Caco-2 (cell line): ENCODE measurements at regions not wholly inside any gene's neighbourhood (a gene's known extent, or its start where the extent isn't known, plus 50 kb on each side); places are given as distances from the start of the nearest gene placed in this dataset.

ENCODE experiments used
- BruUV-seq: library from RNA; stranded (reverse); fragments of 400-500 nt; replicated peaks from 2 replicates; lab custom pipeline; 2021; lab: Mats Ljungman, UMichigan
- CTCF ChIA-PET: fragments of 300-600 bp; sonication (Branson Sonifier 250); formaldehyde crosslinking; loops from one replicate; lab custom pipeline; 2022; ENCODE audit warnings: antibody characterized with exemption; lab: Charles Lee
- POLR2A ChIA-PET: fragments of 300-600 bp; sonication (Branson Sonifier 250); formaldehyde crosslinking; loops from one replicate; lab custom pipeline; 2022; ENCODE audit warnings: antibody characterized with exemption; lab: Charles Lee
- DNase-seq, 2 experiments: peaks; one replicate each; pipeline versions ENCODE4 v3.0.0 to v3.0.0-alpha.2; 2020 to 2022
- H3K27me3 ChIP-seq: replicated peaks from 2 replicates; pipeline ENCODE4 v1.6.0; 2011; ENCODE audit warnings: low read length; ENCODE audit not compliant: control insufficient read depth, insufficient read depth
- H3K36me3 ChIP-seq: 2 replicates; pipeline ENCODE4 v1.5.1; 2011; ENCODE audit warnings: low read length; ENCODE audit not compliant: control insufficient read depth, insufficient read depth
- H3K4me1 ChIP-seq: fragments of 250-450 bp; sonication (Bioruptor Pico); 2 replicates; pipeline ENCODE4 v1.5.1; 2020; ENCODE audit warnings: mild to moderate bottlenecking
- H3K4me3 ChIP-seq: 2 replicates; pipeline ENCODE4 v1.5.1; 2011; ENCODE audit warnings: low read depth, mild to moderate bottlenecking, control low read depth, low read length
- H3K9me3 ChIP-seq: fragments of 250-450 bp; sonication (Bioruptor Pico); 2 replicates; pipeline ENCODE4 v1.5.1; 2020; ENCODE audit warnings: mild to moderate bottlenecking, moderate library complexity
- H3K27ac Mint-ChIP-seq: one replicate; pipeline ENCODE4 v1.8.0; 2022; ENCODE audit warnings: mixed read lengths; ENCODE audit not compliant: unreplicated experiment
- H3K27me3 Mint-ChIP-seq: one replicate; pipeline ENCODE4 v1.8.0; 2022; ENCODE audit warnings: mixed read lengths; ENCODE audit not compliant: insufficient read depth, unreplicated experiment
- H3K36me3 Mint-ChIP-seq: one replicate; pipeline ENCODE4 v1.8.0; 2022; ENCODE audit warnings: mild to moderate bottlenecking, mixed read lengths; ENCODE audit not compliant: insufficient read depth, unreplicated experiment
- H3K4me1 Mint-ChIP-seq: one replicate; pipeline ENCODE4 v1.8.0; 2022; ENCODE audit warnings: low read depth, mixed read lengths; ENCODE audit not compliant: unreplicated experiment
- H3K4me3 Mint-ChIP-seq: one replicate; pipeline ENCODE4 v1.8.0; 2022; ENCODE audit warnings: mild to moderate bottlenecking, moderate library complexity, mixed read lengths; ENCODE audit not compliant: unreplicated experiment
- H3K9me3 Mint-ChIP-seq: one replicate; pipeline ENCODE4 v1.8.0; 2022; ENCODE audit warnings: mixed read lengths; ENCODE audit not compliant: unreplicated experiment
- intact Hi-C: fragments of 100-400 bp; cut with micrococcal nuclease; formaldehyde crosslinking; loops from one replicate; pipeline ENCODE4 v1.10.0; 2022; ENCODE audit not compliant: unreplicated experiment
- TF ChIP-seq, protein P1 (sequence below), 2 experiments: fragments of 200-600 bp in 1 of 2; IDR thresholded peaks; 1 replicate in 1 of 2; 2 replicates in 1 of 2; pipeline versions ENCODE4 v1.5.1 to v1.8.0; 2011 to 2022; ENCODE audit warnings: antibody characterized with exemption in 1 of 2, control low read depth in 1 of 2, inconsistent platforms in 1 of 2, low read depth in 1 of 2, low read length in 1 of 2, mild to moderate bottlenecking in 1 of 2, moderate library complexity in 1 of 2; ENCODE audit not compliant: insufficient read depth in 1 of 2, severe bottlenecking in 1 of 2, unreplicated experiment in 1 of 2

DNA sequence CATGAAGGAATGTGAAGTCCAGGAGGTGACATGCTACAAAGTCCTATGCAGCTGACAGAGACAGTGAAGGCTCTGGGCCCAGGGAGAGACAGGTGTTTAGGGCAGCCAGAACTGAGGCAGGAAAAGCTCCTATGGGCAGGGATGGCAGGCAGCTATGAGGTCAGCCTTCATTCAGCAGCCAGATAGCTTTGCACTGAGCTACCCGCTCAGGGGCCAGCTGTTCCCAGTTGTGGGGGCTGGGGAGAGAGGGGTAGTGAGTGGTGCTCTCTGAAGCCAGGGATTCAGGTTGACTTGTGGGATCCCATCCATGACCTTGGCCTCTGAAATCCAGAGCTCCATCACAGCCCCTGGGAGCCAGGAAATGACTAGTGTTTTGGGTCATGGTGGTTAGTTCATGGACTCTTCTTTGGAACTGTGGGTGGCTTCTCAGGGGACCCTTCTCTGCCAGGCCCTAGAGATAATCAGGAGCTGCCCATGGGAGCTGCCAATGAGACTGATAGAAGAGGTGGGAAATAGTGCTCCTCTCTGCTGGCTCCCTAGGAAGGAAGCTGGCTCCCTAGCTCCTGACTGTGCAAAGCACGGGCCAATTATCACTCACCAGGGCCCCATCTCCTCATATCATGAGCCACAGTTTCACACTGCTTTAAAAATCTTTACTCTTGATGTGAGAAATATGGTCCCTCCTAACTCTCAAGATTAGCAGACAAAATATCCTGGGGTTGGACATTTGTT lies 127.7 kb downstream of the VEGFA start:
- H3K4me1 ChIP-seq = no peaks in the 10 kb centered on the region
- no peaks in the 10 kb centered on the region for H3K9me3 Mint-ChIP-seq
- intact Hi-C loops = no loop called here
- DNase-seq = no peak
- no peak overlapping the region for H3K27ac Mint-ChIP-seq
- no peak overlapping the region for H3K4me3 Mint-ChIP-seq
- H3K4me1 Mint-ChIP-seq = peaks cover 16% of the 10 kb centered on the region
- H3K9me3 ChIP-seq = no peaks in the 10 kb centered on the region
- TF ChIP-seq, protein P1, sequence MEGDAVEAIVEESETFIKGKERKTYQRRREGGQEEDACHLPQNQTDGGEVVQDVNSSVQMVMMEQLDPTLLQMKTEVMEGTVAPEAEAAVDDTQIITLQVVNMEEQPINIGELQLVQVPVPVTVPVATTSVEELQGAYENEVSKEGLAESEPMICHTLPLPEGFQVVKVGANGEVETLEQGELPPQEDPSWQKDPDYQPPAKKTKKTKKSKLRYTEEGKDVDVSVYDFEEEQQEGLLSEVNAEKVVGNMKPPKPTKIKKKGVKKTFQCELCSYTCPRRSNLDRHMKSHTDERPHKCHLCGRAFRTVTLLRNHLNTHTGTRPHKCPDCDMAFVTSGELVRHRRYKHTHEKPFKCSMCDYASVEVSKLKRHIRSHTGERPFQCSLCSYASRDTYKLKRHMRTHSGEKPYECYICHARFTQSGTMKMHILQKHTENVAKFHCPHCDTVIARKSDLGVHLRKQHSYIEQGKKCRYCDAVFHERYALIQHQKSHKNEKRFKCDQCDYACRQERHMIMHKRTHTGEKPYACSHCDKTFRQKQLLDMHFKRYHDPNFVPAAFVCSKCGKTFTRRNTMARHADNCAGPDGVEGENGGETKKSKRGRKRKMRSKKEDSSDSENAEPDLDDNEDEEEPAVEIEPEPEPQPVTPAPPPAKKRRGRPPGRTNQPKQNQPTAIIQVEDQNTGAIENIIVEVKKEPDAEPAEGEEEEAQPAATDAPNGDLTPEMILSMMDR (IDR thresholded peaks at IDR 0.05; ENCODE audit: insufficient read depth in 1 of 2, low read depth in 1 of 2, low read length in 1 of 2, severe bottlenecking in 1 of 2, unreplicated experiment in 1 of 2) = no peak
- H3K27me3 Mint-ChIP-seq = no peaks in the 10 kb centered on the region
- no peak overlapping the region for H3K4me3 ChIP-seq
- no TSS peak for BruUV-seq
- ChIA-PET CTCF (interaction anchor here (0.6 kb wide), 1 partner anchor 338 kb away, joined by 5 read pairs; no protein-coding TSS in a partner anchor), POLR2A (no interaction called here)
- no peaks in the 10 kb centered on the region for H3K27me3 ChIP-seq
- no peaks in the 10 kb centered on the region; the same call in 1 of the 2 replicates for H3K36me3 ChIP-seq
- no peaks in the 10 kb centered on the region for H3K36me3 Mint-ChIP-seq

DNA sequence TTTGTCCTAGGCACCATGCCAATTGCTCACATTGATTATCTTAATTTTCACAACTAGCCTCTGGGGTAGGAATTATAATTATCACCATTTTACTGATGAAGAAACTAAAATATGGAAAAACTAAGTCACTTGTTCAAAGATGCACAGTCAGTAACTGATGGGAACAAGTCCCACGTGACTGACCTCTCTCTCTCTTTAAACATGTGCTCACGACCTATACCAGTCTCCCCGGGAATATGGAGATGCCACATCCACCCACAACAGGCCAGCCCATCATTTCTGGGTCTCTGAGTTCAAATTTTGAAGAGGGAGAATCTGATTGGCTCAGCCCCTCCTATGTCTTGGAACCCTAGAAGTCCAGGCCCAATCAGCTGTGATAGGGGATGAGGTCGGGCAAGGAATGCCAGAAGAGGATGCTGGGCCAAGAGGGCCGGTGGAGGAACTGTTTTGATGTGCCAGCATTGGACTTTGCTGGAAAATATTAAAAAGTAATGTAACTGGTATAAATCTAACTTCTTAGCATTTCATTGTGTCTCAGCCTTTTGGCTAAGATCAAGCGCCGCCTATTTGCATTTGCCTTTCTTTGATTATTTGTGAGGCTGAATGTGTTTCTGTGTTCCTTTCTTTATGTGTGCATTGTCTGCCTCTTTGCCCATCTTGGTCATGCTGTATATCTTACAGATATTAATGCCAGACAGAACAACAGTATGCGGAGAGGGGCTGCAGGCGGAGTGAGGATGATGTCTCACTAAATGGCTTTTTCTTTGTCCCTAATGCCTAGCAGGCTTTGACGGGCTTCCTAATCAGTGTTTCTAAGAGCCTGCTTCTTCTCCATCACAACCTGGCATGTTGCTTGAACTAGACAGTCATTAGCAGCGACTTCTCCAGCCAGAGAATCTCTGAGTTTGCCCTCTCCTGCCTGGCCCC lies 126.6 kb downstream of the VEGFA start:
- no peak for DNase-seq
- H3K9me3 Mint-ChIP-seq = no peaks in the 10 kb centered on the region
- ChIA-PET CTCF (no interaction called here), POLR2A (no interaction called here)
- H3K36me3 ChIP-seq = no peaks in the 10 kb centered on the region; the same call in 1 of the 2 replicates
- H3K4me1 ChIP-seq = no peaks in the 10 kb centered on the region
- H3K9me3 ChIP-seq = no peaks in the 10 kb centered on the region
- H3K36me3 Mint-ChIP-seq = no peaks in the 10 kb centered on the region
- TF ChIP-seq, protein P1 (IDR thresholded peaks at IDR 0.05; ENCODE audit: insufficient read depth in 1 of 2, low read depth in 1 of 2, low read length in 1 of 2, severe bottlenecking in 1 of 2, unreplicated experiment in 1 of 2) = no peak
- H3K4me3 Mint-ChIP-seq = no peak overlapping the region
- H3K4me3 ChIP-seq = no peak overlapping the region
- H3K27ac Mint-ChIP-seq = no peak overlapping the region
- intact Hi-C loops = no loop called here
- no TSS peak for BruUV-seq
- no peaks in the 10 kb centered on the region for H3K27me3 ChIP-seq
- no peaks in the 10 kb centered on the region for H3K27me3 Mint-ChIP-seq
- H3K4me1 Mint-ChIP-seq = peaks cover 13% of the 10 kb centered on the region

DNA sequence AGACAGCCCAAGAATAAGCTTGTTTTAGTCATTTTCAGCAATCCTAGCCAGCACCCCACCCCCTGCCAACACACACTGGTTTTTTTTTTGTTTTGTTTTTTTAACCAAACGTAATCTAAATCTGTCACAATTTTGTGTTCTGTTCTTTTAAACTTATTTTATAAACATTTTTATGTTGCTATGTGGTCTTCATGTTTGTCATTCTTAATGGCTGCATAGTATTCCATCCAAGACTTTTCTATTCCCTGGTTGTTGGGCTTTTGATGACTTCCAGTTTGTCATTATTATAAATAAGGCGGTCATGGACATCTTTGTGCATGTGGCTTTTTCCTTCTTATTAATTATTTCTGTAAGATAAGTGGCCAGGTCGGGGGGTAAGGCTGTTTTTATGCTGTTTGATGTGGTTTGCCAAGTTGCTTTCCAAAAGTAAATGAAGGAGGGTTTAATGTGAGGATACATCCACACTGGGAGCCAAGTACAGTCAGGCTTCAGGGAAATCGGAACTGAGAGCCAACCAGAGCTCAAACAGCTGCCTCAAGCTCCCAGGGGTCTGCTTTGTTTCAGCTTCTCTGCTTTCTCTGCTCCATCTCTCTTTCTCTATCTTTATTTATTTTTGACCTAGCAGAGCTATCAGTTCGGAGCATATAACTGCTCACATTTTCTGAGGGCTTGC lies 125.8 kb downstream of the VEGFA start:
- Histone ChIP-seq H3K9me3 (no peaks in the 10 kb centered on the region), H3K4me1 (no peaks in the 10 kb centered on the region), H3K27me3 (no peaks in the 10 kb centered on the region), H3K4me3 (no peak overlapping the region), H3K36me3 (no peaks in the 10 kb centered on the region; the same call in 1 of the 2 replicates)
- DNase-seq = no peak
- TF ChIP-seq, protein P1 (IDR thresholded peaks at IDR 0.05; ENCODE audit: insufficient read depth in 1 of 2, low read depth in 1 of 2, low read length in 1 of 2, severe bottlenecking in 1 of 2, unreplicated experiment in 1 of 2) = no peak
- intact Hi-C loops = no loop called here
- Mint-ChIP-seq H3K4me3 (no peak overlapping the region), H3K27ac (no peak overlapping the region), H3K9me3 (no peaks in the 10 kb centered on the region), H3K36me3 (no peaks in the 10 kb centered on the region), H3K27me3 (no peaks in the 10 kb centered on the region), H3K4me1 (peaks cover 12% of the 10 kb centered on the region)
- BruUV-seq = no TSS peak
- ChIA-PET POLR2A (interaction anchor here (0.6 kb wide), 1 partner anchor 58 kb away, joined by 3 read pairs; no protein-coding TSS in a partner anchor), CTCF (no interaction called here)
